Endothelial cell of umbilical vein (primary cell): ENCODE measurements at regions not wholly inside any gene's neighbourhood (a gene's known extent, or its start where the extent isn't known, plus 50 kb on each side); places are given as distances from the start of the nearest gene placed in this dataset.

Experiments used
- CTCF ChIP-seq, 2 donors: IDR thresholded peaks; 1 replicate in 1 of 2; 2 replicates in 1 of 2; pipeline ENCODE4 v1.5.1; 2011; ENCODE audit warnings: low read length in 2 of 2, mild to moderate bottlenecking in 2 of 2, moderate library complexity in 2 of 2, control low read depth in 1 of 2, inconsistent platforms in 1 of 2, low read depth in 1 of 2; ENCODE audit not compliant: insufficient read depth in 1 of 2; ENCODE audit errors: extremely low read depth in 1 of 2
- EZH2 ChIP-seq: IDR thresholded peaks from 2 replicates; pipeline ENCODE4 v1.6.1; 2012; ENCODE audit warnings: borderline replicate concordance, low read depth, mild to moderate bottlenecking, moderate library complexity, low read length, inconsistent platforms; ENCODE audit not compliant: severe bottlenecking
- FOS ChIP-seq: IDR thresholded peaks from 2 replicates; pipeline ENCODE4 v1.6.1; 2011; ENCODE audit warnings: mild to moderate bottlenecking, low read length, moderate library complexity, borderline replicate concordance; ENCODE audit not compliant: insufficient read depth
- JUN ChIP-seq: IDR thresholded peaks from 2 replicates; pipeline ENCODE4 v1.6.1; 2011; ENCODE audit warnings: borderline replicate concordance, low read depth; ENCODE audit not compliant: insufficient read length, insufficient read depth
- MAX ChIP-seq: IDR thresholded peaks from 2 replicates; pipeline ENCODE4 v1.6.1; 2011; ENCODE audit not compliant: insufficient read depth, insufficient read length
- MYC ChIP-seq: IDR thresholded peaks from one replicate; pipeline ENCODE4 v1.6.1; 2011; ENCODE audit warnings: mild to moderate bottlenecking, low read depth, low read length
- POLR2A ChIP-seq: IDR thresholded peaks from 2 replicates; pipeline ENCODE4 v1.6.1; 2012; ENCODE audit warnings: low read depth, mild to moderate bottlenecking, control low read depth, low read length
- POLR2AphosphoS5 ChIP-seq: IDR thresholded peaks from 2 replicates; pipeline ENCODE4 v1.6.1; 2012; ENCODE audit warnings: low read depth, mild to moderate bottlenecking, control low read depth, low read length, moderate library complexity; ENCODE audit not compliant: insufficient read depth

- no peak for TF ChIP-seq POLR2A
- no peak for TF ChIP-seq CTCF (IDR thresholded peaks at IDR 0.05; ENCODE audit: extremely low read depth in 1 of 2, insufficient read depth in 1 of 2, low read depth in 1 of 2, low read length in 2 of 2)
- no peak for TF ChIP-seq MYC
- no peak for TF ChIP-seq POLR2AphosphoS5
- TF ChIP-seq JUN: no peak
- no peak for TF ChIP-seq EZH2
- TF ChIP-seq MAX: no peak
- TF ChIP-seq FOS: no peak
These were observed 350.6 kb downstream of the SAMD5 start for GRCh38 chr6:147859071-147859470.
